ENCODE measurements at regions not wholly inside any gene's neighbourhood (a gene's known extent, or its start where the extent isn't known, plus 50 kb on each side); places are given as distances from the start of the nearest gene placed in this dataset.

DNA sequence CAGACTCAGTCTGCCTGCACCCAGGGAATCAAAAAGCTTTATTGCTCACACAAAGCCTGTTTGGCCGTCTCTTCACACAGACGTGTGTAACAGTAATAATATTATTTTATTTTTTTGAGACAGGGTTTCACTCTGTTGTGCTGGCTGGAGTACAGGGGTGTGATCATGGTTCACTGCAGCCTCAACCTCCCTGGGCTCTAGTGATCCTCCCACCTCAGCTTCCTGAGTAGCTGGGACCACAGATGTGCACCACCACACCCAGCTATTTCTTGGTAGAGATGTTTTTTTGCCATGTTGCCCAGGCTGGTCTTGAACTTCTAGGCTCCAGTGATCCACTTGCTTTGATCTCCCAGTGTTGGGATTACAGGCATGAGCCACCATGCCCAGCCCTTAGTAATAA is 88.4 kb upstream of the DCD start:
- Histone ChIP-seq H3K27me3 (no peaks in the 10 kb centered on the region), H3K4me3 (no peak overlapping the region), H3K36me3 (no peaks in the 10 kb centered on the region), H3K4me1 (no peaks in the 10 kb centered on the region), H3K9me3 (no peaks in the 10 kb centered on the region), H3K27ac (no peak overlapping the region)
- TF ChIP-seq EP300 (IDR thresholded peaks at IDR 0.05) (no peak), CTCF (IDR thresholded peaks at IDR 0.05) (no peak), POLR2A (IDR thresholded peaks at IDR 0.05) (no peak), POLR2AphosphoS5 (IDR thresholded peaks at IDR 0.05) (no peak)
- no peak for DNase-seq
- WGBS, 2 donors: 71 to 83% methylated on average over 2 of the region's 2 CpGs
- intact Hi-C loops (cut with DNase I): no loop called here

DNA sequence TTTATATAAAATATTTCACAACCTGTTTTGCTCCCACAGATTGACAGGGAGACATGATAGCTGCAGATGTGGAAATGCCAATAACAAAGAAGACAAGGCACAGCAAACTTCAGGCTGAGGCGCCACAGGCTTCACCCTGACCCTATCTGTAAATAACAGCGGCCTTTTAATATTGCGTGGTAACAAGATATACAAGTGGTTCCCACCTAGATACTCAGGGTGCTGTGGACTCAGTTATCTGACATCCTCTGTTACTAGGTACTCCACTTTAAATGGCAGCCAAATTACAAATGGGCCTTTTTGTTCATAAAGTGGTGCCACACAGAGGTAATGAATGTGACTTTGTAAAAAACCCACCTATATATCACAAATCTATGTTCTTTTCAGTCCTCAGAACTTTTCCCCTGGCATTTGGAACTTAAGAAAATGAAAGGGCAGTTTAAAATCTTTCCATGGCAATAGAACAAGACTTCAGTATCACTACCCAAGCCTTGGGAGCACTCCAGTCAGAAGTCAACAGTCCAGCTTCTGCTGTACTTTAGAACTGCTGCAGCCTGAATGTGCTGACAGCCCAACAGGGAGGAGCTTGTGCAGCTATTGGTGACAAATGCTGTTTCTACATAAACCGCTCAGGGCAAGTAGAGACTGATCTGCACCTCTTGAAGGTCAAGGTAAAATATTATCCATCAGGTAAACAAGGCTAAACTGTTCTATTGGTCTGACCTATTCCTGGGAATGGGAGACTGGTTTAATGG is 86.2 kb upstream of the DCD start:
- WGBS, 2 donors: 80 to 90% methylated on average over 4 of the region's 4 CpGs
- TF ChIP-seq POLR2A (IDR thresholded peaks at IDR 0.05): no peak
- no peak for TF ChIP-seq EP300 (IDR thresholded peaks at IDR 0.05)
- TF ChIP-seq CTCF (IDR thresholded peaks at IDR 0.05): no peak
- TF ChIP-seq POLR2AphosphoS5 (IDR thresholded peaks at IDR 0.05): no peak
- H3K27me3 ChIP-seq: no peaks in the 10 kb centered on the region
- no peak for DNase-seq
- H3K9me3 ChIP-seq: no peaks in the 10 kb centered on the region
- H3K4me1 ChIP-seq: no peaks in the 10 kb centered on the region
- no peaks in the 10 kb centered on the region for H3K36me3 ChIP-seq
- no peak overlapping the region for H3K4me3 ChIP-seq
- intact Hi-C loops (cut with DNase I): no loop called here
- H3K27ac ChIP-seq: no peak overlapping the region

DNA sequence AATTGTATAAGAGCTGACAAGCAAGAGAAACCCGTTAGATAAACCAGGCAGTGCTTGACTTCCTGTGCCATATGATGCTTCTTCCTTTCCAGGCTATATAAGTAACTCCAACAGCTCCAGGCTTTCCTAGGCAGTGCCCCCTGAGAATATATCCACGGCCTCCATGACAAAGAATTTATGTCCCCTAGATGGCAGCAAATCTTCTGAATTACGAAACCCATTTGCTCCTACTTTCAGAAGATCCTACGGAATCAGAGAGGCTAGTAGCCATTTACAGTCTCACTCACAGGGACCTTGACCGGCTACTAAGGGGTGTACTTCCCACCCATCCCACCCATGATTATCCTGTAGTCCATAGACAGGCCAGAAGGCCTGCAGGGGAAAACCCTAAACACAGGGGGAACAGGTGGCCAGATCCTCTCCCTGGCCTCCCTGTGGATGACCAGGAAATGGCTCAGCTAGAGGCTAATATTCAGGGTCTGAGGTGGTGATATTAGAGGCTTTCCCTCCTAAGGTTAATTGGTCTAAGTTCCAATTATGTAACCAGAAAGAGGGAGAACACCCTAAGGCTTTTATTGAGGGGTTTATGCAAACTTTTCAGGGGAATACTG is 77.2 kb upstream of the DCD start:
- Histone ChIP-seq H3K27ac (no peak overlapping the region), H3K4me1 (no peaks in the 10 kb centered on the region), H3K27me3 (no peaks in the 10 kb centered on the region), H3K9me3 (no peaks in the 10 kb centered on the region), H3K36me3 (no peaks in the 10 kb centered on the region), H3K4me3 (no peak overlapping the region)
- TF ChIP-seq EP300 (IDR thresholded peaks at IDR 0.05) (no peak), POLR2AphosphoS5 (IDR thresholded peaks at IDR 0.05) (no peak), POLR2A (IDR thresholded peaks at IDR 0.05) (no peak), CTCF (IDR thresholded peaks at IDR 0.05) (no peak)
- no peak for DNase-seq
- intact Hi-C loops (cut with DNase I): no loop called here
- 28 to 36% methylated on average over 5 of the region's 5 CpGs for WGBS, 2 donors

GRCh38 chr12:54723379-54724256 is 75.5 kb upstream of the DCD start:
- WGBS, 2 donors: 68 to 81% methylated on average over 5 of the region's 5 CpGs

More at GRCh38 chr12:54723379-54724256, 75.5 kb upstream of the DCD start:
- Histone ChIP-seq H3K27me3 (no peaks in the 10 kb centered on the region), H3K4me1 (no peaks in the 10 kb centered on the region), H3K4me3 (no peak overlapping the region), H3K9me3 (no peaks in the 10 kb centered on the region), H3K36me3 (no peaks in the 10 kb centered on the region), H3K27ac (no peak overlapping the region)
- TF ChIP-seq POLR2AphosphoS5 (IDR thresholded peaks at IDR 0.05): no peak
- no peak for TF ChIP-seq CTCF (IDR thresholded peaks at IDR 0.05)
- no peak for TF ChIP-seq POLR2A (IDR thresholded peaks at IDR 0.05)
- TF ChIP-seq EP300 (IDR thresholded peaks at IDR 0.05): no peak
- intact Hi-C loops (cut with DNase I): no loop called here
- DNase-seq: no peak
